HCT116 (cell line): ENCODE measurements at regions not wholly inside any gene's neighbourhood (a gene's known extent, or its start where the extent isn't known, plus 50 kb on each side); places are given as distances from the start of the nearest gene placed in this dataset.
"Not testable (repeated sequence)": the region's sequence is repeated elsewhere in the genome, so short reads cannot be mapped to it uniquely, and the experiment has no call there.

ENCODE experiments used
- EGR1 ChIP-seq: IDR thresholded peaks from 2 replicates; pipeline ENCODE4 v1.6.1; 2012; ENCODE audit warnings: low read depth
- EZH2 ChIP-seq: fragments of 200-600 bp; sonication (generic); IDR thresholded peaks from 2 replicates; pipeline ENCODE4 v1.6.1; 2017; ENCODE audit warnings: antibody characterized with exemption, mixed run types
- POLR2A ChIP-seq: IDR thresholded peaks from 2 replicates; pipeline ENCODE4 v1.7.0; 2011; ENCODE audit warnings: borderline replicate concordance; ENCODE audit not compliant: insufficient read depth, insufficient read length; ENCODE audit errors: extremely low read depth
- POLR2AphosphoS5 ChIP-seq: IDR thresholded peaks from 2 replicates; pipeline ENCODE4 v1.6.1; 2011; ENCODE audit warnings: mild to moderate bottlenecking, low read depth, low read length, moderate library complexity
- SIN3A ChIP-seq: IDR thresholded peaks from 2 replicates; pipeline ENCODE4 v1.6.1; 2012; ENCODE audit warnings: low read depth
- SP1 ChIP-seq: IDR thresholded peaks from 2 replicates; pipeline ENCODE4 v1.6.1; 2012; ENCODE audit warnings: low read depth
- ZFX ChIP-seq: fragments of 450-650 bp; IDR thresholded peaks from 2 replicates; pipeline ENCODE4 v1.6.1; 2017
- ZNF274 ChIP-seq: fragments of 200-500 bp; sonication (Bioruptor generic); IDR thresholded peaks from 2 replicates; pipeline ENCODE4 v1.6.1; 2014; ENCODE audit warnings: mild to moderate bottlenecking, low read depth, low read length, inconsistent platforms
- TF ChIP-seq, protein P1 (sequence below), 3 experiments: fragments of 200-600 bp in 1 of 3; sonication (generic) in 1 of 3; IDR thresholded peaks in 2 of 3; conservative IDR thresholded peaks in 1 of 3; 2 replicates each; pipeline ENCODE4 v1.5.1; 2012 to 2017; ENCODE audit warnings: low read depth in 2 of 3, low read length in 2 of 3, antibody characterized with exemption in 1 of 3, borderline replicate concordance in 1 of 3, control low read depth in 1 of 3, mild to moderate bottlenecking in 1 of 3, mixed read lengths in 1 of 3, mixed run types in 1 of 3, moderate library complexity in 1 of 3; ENCODE audit not compliant: insufficient read depth in 1 of 3
- TF ChIP-seq, protein P2 (sequence below): IDR thresholded peaks from 2 replicates; pipeline ENCODE4 v1.6.1; 2012
- TF ChIP-seq, protein P3 (sequence below): IDR thresholded peaks from 2 replicates; pipeline ENCODE4 v1.6.1; 2012; ENCODE audit warnings: low read depth
- TF ChIP-seq, protein P4 (sequence below): IDR thresholded peaks from 2 replicates; pipeline ENCODE4 v1.6.1; 2011; ENCODE audit warnings: mild to moderate bottlenecking, low read length, moderate library complexity; ENCODE audit not compliant: insufficient replicate concordance; ENCODE audit errors: extremely low read depth

DNA sequence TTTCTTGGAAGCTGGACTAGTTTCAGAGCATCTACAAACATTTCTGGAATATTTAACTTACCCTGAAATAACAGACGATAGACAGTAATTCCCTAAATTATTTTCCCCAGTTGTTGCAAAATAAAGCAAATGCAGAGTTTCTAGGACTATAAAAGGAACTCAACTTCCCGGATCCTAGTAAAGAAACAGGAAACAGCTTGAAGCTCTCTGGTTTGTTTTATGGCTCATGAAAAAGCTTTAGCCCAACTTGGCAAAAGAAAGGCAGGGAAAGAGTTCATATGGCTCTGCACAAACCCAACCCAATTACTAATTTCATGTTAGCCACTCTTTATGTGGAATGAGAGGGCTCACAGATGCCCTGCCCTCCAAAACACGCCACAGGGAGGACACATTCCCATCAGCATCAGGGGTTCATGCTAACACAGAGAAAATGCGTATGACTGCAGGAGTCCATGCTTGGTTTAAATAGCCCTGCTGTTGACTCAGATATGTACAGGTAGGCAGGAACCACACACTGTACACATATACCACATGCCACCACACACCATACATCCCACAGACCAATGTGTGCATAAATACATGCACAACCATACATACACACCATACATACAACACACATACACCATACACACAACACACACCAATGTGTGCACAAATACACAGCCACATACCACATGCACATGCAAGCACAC lies 115.9 kb upstream of the SAMD11 start:
- not testable (repeated sequence) for TF ChIP-seq SIN3A, ZNF274, POLR2A, ZFX, POLR2AphosphoS5, EGR1, SP1, EZH2
- TF ChIP-seq, protein P1, sequence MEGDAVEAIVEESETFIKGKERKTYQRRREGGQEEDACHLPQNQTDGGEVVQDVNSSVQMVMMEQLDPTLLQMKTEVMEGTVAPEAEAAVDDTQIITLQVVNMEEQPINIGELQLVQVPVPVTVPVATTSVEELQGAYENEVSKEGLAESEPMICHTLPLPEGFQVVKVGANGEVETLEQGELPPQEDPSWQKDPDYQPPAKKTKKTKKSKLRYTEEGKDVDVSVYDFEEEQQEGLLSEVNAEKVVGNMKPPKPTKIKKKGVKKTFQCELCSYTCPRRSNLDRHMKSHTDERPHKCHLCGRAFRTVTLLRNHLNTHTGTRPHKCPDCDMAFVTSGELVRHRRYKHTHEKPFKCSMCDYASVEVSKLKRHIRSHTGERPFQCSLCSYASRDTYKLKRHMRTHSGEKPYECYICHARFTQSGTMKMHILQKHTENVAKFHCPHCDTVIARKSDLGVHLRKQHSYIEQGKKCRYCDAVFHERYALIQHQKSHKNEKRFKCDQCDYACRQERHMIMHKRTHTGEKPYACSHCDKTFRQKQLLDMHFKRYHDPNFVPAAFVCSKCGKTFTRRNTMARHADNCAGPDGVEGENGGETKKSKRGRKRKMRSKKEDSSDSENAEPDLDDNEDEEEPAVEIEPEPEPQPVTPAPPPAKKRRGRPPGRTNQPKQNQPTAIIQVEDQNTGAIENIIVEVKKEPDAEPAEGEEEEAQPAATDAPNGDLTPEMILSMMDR (IDR thresholded peaks at IDR 0.05 in 2 of 3, conservative IDR thresholded peaks at IDR 0.05 in 1 of 3; ENCODE audit: borderline replicate concordance in 1 of 3, insufficient read depth in 1 of 3, low read depth in 2 of 3, low read length in 2 of 3): not testable (repeated sequence)
- TF ChIP-seq, protein P2, sequence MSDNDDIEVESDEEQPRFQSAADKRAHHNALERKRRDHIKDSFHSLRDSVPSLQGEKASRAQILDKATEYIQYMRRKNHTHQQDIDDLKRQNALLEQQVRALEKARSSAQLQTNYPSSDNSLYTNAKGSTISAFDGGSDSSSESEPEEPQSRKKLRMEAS: not testable (repeated sequence)
- TF ChIP-seq, protein P3, sequence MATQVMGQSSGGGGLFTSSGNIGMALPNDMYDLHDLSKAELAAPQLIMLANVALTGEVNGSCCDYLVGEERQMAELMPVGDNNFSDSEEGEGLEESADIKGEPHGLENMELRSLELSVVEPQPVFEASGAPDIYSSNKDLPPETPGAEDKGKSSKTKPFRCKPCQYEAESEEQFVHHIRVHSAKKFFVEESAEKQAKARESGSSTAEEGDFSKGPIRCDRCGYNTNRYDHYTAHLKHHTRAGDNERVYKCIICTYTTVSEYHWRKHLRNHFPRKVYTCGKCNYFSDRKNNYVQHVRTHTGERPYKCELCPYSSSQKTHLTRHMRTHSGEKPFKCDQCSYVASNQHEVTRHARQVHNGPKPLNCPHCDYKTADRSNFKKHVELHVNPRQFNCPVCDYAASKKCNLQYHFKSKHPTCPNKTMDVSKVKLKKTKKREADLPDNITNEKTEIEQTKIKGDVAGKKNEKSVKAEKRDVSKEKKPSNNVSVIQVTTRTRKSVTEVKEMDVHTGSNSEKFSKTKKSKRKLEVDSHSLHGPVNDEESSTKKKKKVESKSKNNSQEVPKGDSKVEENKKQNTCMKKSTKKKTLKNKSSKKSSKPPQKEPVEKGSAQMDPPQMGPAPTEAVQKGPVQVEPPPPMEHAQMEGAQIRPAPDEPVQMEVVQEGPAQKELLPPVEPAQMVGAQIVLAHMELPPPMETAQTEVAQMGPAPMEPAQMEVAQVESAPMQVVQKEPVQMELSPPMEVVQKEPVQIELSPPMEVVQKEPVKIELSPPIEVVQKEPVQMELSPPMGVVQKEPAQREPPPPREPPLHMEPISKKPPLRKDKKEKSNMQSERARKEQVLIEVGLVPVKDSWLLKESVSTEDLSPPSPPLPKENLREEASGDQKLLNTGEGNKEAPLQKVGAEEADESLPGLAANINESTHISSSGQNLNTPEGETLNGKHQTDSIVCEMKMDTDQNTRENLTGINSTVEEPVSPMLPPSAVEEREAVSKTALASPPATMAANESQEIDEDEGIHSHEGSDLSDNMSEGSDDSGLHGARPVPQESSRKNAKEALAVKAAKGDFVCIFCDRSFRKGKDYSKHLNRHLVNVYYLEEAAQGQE: not testable (repeated sequence)
- TF ChIP-seq, protein P4, sequence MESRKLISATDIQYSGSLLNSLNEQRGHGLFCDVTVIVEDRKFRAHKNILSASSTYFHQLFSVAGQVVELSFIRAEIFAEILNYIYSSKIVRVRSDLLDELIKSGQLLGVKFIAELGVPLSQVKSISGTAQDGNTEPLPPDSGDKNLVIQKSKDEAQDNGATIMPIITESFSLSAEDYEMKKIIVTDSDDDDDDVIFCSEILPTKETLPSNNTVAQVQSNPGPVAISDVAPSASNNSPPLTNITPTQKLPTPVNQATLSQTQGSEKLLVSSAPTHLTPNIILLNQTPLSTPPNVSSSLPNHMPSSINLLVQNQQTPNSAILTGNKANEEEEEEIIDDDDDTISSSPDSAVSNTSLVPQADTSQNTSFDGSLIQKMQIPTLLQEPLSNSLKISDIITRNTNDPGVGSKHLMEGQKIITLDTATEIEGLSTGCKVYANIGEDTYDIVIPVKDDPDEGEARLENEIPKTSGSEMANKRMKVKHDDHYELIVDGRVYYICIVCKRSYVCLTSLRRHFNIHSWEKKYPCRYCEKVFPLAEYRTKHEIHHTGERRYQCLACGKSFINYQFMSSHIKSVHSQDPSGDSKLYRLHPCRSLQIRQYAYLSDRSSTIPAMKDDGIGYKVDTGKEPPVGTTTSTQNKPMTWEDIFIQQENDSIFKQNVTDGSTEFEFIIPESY: not testable (repeated sequence)
